HG03060 (cell line): ENCODE measurements at regions not wholly inside any gene's neighbourhood (a gene's known extent, or its start where the extent isn't known, plus 50 kb on each side); places are given as distances from the start of the nearest gene placed in this dataset.

Experiments
- ATAC-seq: cut with Tn5 transposase; IDR thresholded peaks from one replicate; pipeline ENCODE4 v1.9.1; 2021; ENCODE audit warnings: low read depth, moderate number of reproducible peaks; ENCODE audit not compliant: unreplicated experiment

DNA sequence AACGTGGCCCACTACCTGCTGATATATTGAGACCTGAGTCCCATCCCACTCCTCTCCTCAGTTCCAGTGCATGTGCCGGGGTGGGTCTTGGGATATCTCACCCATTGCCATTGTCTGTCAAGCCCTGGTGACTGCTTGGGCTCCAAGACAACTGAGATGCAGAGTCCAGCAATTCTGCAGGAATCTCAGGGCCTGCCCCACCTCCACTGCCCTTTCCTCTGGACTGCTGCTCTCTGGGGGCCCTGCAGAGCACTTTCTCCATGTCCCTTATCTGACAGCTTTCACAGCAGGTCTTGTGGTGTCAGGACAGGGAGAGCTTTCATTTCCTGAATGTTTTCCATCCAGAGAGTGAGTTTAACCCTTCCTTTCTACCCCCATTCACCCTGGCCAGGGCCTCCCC is 152.9 kb downstream of the ARL4C start:
- no peak for ATAC-seq

DNA sequence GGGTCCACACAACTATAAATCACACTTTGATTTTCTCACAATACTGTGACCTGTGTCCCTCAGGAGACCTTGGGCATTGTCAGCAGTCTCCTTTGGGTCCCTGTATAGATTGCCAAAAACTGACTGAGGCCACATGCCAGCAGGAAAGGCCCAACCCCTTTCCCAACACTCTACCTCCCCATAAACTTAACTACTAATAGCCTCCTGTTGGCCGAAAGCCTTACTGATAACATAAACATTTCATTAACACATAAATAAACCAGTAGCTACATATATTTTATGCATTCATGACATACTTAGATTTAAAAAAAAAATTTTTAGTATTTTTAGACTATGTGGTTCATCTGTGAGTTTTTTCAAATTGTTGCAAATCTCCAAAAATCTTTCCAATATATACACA is 153.5 kb downstream of the ARL4C start:
- no peak for ATAC-seq

DNA sequence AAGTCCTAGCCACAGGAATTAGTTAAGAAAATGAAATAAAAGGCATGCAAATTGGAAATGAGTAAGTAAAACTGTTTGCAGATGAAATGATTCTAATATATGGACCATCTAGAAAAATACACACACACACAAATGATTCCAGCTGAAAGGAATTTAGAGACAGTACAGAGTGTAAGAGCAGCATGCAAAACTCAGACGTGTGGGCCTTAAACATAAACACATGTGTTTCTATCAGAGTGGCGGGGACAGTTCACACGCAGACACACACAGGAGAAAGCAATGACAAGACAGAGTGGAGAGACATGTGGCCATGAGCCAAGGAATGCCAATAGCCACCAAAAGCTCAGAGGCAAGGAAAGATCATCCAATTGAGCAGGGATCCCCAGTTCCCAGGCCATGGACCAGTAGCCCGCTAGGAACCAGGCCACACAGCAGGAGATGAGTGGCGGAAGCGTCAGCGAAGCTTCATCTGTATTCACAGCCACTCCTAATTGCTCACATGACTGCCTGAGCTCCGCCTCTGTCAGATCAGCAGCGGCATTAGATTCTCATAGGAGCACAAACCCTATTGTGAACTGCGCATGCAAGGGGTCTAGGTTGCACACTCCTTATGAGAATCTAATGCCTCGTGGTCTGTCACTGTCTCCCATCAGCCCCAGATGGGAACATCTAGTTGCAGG is 155.4 kb downstream of the ARL4C start:
- no peak for ATAC-seq

DNA sequence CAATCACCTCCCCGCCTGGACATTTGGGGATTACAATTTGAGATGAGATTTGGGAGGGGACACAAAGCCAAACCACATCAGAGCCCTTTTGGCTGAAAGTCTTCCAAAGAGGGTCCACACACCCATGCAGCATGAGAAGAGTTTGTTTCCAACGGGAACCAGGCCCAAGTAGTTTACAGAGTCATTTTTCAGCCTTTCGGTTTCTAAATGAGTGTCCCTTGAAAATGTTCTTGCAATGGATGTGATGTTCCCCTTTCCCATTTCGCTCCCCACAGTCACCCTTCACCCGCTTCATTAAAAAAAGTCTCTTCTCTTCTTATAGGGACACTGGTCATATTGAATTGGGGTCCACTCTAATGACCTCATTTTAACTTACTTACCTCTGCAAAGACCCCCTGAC is 157.4 kb downstream of the ARL4C start:
- no peak for ATAC-seq

DNA sequence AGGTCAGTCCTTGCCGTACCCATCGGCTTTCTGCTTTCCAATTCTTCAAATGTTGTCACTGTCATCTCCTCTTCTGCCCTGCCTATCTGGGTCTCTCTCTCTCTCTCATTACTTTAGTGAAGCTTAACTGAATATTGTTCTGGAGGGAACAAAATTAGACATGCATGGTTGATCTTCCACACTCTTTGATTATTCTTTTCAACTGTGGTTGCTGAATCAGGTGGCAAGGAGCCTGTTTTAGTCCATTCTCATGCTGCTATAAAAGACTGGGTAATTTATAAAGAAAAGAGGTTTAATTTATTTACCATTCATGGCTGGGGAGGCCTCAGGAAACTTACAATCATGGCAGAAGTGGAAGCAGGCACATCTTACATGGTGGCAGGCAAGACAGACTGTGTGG is 157.9 kb downstream of the ARL4C start:
- ATAC-seq: no peak

DNA sequence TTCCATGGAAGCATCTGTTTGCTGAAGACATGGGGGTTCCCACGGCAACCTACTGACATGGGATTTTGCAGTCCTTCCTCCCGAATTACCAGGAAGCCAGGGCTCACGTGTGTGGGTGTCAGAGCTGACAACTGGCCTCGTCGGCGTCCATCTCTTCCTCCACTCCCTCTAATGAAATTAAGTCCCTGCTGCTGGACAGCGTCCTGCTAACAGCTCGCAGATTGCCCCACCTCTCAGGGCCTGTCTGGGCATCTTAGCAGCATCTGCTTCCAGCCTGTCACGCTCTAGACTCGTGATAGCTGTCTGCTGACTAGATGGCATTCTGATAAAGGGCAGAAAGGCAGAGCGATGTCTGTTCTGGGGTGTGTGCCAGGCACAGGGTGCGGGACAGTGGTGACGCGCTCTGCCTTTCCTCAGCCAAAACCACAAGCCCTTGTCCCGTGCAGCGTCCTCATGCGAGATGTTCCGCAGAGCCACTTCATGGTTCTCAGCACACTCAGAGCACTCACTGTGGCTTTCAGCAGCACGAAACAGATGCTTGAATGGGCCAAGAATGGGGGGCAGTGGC is 161.1 kb downstream of the ARL4C start:
- ATAC-seq: peak; percentile 38

DNA sequence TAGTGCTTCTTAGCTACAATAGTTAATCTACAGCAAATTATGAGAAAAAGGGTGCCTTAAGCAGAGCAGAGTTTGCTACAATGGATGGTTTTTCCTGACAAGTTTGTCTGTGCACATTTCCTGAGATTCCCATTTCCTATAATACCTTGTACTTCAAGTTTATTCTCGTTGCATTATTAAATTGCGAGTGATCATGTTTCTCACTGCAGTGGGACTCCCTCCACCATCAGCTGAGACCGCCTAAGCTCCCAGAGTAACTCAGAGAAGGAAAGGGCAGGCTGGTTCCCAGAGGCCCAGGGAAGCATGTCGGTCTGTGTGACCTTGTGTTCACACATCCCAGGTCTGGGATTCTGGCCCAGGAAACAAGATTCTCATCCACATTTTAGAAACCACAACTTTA is 162.1 kb downstream of the ARL4C start:
- no peak for ATAC-seq

DNA sequence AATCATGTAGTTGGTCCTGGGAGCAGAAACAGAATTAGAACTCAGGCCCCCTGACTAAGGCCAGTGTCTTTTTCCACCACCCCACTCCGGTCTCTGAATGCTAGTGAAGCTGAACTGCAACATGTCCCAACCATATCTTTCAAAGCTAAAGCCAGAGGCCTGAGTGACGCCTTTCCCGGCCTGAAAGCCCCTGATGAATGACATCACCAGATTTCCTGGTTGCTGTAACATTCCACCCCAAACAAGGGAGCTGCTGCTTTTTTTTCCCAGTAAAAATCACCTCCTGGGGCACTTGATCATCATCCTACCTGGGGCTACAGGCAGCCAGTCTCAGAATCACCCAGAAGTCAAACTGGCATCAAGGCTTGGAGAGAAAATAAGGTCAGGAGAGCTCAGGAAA is 162.7 kb downstream of the ARL4C start:
- no peak for ATAC-seq

DNA sequence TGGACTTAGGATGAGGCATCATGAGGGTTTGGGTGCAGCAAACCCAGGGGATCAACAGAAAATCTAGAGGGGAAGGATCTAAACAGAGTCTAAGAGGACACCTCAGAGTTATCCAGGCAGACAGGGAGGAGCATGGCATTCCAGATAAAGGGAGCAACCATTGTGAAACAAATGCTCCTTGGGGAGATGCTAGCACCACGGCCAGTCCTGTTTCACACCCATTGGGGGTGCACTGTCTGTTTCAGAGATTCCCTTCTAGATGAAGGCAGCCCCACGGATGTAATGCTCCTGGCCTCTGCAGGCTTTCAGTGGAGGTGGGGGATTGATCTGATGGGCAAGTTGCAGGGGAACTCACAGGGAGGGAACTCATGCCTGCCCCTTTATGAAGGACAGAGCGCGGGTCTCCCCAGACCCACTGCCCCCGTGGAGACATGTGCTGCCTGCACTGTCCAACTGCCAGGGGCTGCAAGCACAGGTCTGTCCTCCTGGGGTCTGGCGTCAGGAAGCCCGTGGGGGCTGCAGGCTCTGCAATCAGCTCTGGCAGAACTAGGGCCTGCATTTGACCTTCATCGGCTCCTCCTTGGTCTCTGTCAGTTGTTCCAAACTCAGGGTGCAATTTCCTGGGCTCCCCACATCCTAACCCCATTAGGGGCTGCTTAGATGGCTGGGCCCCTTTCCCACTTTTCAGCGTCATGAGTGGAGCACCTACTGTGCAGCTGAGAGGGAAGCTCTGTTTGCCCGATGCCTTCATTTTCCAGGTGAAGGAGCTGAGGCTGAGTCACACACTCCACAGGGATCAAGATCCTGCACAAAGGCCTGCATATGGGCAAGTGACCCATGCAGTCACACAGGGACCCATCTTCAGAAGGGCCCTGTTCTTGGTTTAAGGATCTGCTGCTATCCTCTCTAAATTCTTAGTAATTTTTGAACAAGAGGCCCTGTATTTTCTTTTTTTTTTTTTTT is 163.4 kb downstream of the ARL4C start:
- ATAC-seq: no peak

DNA sequence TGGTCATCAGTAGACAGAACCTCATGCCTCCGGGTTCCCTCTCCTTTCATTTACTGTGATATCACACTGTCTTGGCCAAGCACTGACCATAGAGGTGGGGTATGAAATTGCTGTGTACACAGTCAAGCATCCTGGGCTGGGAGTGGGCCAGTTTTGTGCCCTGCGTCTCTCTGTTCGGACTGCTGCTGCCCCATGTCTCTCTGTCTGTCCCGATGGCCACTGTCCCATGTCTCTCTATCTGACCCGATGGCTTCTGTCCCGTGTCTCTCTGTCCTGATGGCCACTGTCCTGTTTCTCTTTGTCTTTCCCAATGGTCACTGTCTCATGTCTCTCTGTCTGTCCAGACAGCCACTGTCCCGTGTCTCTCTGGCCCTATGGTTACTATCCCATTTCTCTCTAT is 164.9 kb downstream of the ARL4C start:
- ATAC-seq: no peak

DNA sequence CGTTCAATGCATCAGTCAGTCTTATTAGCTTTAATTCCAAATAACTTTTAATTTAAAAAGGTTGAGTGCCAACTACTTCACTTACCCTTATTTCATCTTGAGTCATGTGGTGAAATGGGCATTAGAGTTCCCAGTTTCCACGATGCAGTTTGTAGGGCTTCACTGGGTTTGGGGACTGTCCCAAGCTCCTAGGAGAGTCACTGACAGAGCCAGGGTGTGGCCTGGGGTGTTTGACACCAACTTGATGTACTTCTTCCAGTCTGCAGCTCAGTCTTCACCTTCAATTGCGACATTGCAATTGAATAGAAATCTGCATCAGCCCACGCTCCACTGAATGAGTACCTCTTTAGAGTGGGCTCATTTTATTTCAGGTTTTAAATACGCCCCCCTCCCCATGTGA is 165.3 kb downstream of the ARL4C start:
- ATAC-seq: no peak

DNA sequence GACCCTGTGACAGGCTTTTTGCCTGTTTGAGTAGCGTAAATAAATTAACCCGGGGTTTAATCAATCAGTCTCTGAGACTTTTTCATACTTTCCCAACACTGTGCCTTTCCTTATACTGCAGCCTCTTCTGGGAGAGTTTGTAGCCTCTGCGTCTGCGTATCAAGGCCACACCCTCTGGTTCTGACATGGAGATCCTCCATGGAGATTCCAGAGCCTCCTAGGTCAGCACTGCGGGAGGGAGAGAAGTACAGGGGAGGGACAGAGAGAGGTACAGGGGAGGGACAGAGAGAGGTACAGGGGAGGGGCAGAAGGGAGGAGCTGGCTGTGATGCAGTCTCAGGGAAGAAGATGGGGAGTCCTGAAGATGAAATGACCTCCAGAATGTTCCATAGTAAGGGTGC is 166.0 kb downstream of the ARL4C start:
- no peak for ATAC-seq

DNA sequence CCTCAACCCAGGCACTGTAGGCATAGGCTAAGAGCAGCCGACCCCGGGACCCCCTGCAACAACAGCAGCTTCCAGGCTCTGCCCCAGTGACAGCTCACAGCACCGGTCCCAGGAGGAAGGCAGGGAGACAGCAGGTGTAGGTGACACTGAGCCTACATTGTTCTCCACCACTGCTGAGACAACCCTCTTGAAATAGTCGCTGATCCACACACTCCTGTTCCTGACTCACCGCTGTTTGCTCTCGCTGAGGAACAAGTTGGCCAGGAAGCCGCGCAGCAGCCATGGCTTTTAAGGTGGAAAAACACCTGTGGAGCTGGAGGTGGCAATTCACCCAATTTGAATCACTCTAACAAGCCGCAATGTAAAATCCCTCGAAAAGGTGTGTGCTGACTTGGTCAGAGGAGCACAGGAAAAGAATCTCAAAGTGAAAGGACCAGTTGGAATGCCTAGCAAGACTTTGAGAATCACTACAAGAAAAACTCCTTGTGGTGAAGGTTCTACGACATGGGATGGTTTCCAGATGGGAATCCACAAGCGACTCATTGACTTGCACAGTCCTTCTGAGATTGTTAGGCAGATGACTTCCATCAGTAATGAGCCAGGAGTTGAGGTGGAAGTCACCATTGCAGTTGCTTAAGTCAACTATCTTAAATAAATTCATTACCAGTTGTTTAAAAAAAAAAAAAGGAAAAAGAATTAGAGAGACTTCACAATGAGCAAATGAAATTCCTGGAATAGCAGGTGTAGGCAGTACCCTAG is 167.5 kb downstream of the ARL4C start:
- no peak for ATAC-seq

DNA sequence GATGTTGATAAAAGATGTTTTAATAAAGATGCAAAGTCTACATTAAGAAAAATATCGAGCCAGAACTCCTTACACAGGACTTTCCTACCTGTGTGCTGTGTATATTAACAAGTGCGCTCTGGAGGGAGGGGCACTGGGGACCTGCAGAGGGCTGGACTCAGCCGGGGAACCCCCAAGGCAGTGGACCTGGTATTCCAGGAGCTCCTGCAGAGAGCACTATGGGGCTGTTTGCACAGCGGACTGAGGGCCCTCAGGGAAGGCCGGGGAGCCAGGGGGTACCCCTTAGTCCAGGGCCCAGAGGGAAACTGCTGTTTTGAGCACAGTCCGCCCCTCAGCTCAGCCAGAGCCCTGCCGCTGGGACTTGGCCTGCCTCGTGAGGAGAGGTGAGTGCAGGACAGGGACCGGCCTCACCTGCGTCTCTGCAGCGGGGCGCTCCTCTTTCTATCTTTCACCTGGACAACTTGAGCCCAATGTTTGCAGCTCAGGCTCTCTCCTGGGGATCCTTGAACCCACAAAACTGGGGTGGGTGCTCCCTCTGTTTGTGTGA is 168.4 kb downstream of the ARL4C start:
- ATAC-seq: no peak

DNA sequence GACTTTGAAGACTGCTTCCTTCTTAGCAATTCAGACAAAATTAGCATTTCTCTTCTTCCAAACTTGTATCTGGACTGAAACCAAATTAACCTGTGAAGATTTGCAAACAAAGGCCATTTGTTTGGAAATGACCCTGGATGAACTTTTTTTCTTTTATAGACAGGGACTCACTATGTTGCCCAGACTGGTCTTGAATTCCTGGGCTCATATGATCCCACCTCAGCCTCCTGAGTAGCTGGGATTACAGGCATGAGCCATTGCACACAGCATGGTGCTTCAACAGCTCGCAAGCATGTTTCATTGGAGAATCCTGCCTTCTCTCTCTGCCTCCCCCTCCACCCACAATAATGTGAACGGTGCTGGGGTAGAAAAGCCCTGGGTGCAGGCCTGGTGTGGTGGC is 170.2 kb downstream of the ARL4C start:
- no peak for ATAC-seq

DNA sequence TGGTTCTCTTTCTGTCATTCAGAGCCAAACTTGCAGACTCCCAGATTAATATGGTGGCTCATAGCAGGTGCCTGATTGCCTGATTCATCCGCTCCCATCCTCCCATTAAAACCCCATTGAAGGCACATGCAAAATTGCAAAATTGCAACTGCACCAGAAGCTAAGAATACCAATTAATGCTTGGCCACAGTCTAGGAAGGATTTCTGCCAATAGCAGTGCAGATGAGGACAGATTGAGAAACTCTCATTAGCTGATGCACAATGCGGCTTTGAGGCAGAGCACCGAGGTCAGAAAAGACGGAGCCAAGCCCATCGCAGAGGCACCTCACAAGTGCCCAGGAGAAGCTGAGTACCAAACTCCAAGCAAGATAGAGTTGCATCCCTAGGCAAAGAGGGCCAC is 172.8 kb downstream of the ARL4C start:
- ATAC-seq: no peak

DNA sequence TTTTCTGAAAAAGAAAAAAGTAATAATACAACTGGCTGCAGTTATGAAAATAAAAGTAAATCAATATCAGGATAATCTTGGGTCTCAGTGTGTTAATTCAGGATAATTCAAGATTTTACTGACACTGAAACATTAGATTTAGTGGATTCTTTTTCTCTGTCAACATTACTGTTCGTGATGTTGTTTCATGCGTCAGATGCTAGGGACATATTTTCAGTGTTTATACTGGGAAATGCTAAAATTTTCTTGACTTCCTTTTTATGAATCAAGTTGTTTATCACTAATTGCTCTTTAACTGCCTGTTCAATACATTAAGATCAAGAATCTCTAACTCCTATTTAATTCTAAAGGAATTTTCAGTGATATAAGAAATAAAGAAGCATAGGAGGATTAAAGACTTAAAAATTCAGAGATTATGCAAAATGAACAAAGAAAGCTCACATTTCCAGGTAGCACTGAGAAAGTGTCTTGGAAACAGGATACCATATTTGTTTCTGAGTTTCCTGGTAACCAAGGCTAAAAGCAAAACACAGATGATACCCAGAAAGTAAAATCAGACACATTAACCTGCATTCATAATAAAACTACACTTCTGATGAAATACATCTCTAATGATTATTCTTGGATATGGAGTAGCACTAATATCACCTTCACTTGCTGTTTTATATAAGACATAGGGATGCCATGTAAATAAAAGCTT is 174.0 kb downstream of the ARL4C start:
- ATAC-seq: no peak

DNA sequence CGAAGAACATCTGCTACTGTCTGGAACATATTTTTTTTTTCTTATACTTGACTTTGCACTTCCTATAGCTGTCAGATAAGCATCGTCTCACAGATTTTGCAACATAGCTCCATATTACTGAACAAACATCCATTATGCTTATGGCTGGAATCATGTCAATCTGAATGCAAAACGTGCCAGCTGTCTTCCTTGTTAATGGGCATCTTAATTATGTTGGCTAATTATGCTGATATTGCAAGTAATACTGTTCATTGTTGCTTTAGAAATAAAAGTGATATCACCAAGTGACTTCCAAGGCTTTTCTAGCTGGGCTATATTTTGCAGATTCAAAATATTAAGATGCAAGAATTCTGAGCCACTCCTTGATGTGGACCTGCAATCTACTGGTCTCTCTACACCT is 176.8 kb downstream of the ARL4C start:
- ATAC-seq: no peak

DNA sequence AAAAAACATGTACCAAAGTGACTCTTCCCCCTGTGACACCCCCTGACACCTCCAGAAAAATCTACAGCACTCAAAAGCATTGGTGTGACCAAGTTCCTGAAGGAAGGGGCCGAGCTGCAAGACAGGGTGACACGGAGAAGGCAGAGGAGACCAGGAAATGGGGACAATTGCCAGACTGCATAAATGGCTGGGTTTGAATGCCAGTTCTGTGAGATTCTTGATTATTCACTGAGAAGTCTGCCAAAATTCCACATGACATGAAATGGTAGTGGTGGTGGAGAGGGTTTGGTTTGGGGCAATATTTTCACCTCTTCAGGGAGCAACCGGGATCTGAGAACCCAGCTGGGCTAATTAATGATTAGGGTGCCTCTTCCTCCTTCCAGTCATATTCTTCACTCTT is 178.5 kb downstream of the ARL4C start:
- no peak for ATAC-seq

DNA sequence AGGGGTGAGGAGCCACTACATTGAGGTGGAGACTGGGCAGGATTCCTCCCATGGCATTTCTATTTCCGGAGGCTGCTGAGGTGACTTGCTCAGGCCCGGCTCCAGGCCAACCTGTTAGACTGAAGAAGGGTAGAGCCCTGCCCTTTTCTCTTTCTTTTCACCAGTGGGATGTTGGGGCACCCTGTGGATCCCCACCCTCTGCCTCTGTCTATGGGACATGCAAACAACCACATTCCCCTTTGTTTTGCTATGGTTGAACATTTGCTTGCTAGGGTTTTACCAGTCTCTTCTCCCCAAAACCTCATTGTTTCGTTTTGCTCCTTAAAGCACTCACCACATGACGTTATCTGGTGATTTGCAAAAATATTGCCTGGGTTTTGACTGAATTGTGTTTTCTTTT is 183.3 kb downstream of the ARL4C start:
- no peak for ATAC-seq
